ENCODE measurements at regions not wholly inside any gene's neighbourhood (a gene's known extent, or its start where the extent isn't known, plus 50 kb on each side); places are given as distances from the start of the nearest gene placed in this dataset.

- Histone ChIP-seq H3K4ac (ENCODE audit: low read depth, low read length) (no peak overlapping the region), H3K23ac (ENCODE audit: low read length) (no peak overlapping the region), H2BK12ac (ENCODE audit: low read length) (no peak overlapping the region), H4K8ac (ENCODE audit: low read depth, low read length) (no peak overlapping the region), H3K79me2 (ENCODE audit: control insufficient read depth, insufficient read depth, low read length, poor library complexity) (no peaks in the 10 kb centered on the region), H3K18ac (ENCODE audit: low read length) (no peak overlapping the region), H3K9me3 (ENCODE audit: insufficient read depth, low read depth, low read length) (no peaks in the 10 kb centered on the region), H3K4me1 (ENCODE audit: control insufficient read depth in 1 of 2, insufficient read depth in 2 of 2, low read length in 2 of 2) (no peaks in the 10 kb centered on the region), H2AK5ac (ENCODE audit: low read length) (no peak overlapping the region), H3K36me3 (ENCODE audit: control insufficient read depth in 1 of 2, insufficient read depth in 2 of 2, low read length in 2 of 2) (no peaks in the 10 kb centered on the region), H2AFZ (ENCODE audit: insufficient read depth, low read length, poor library complexity) (no peak overlapping the region), H2BK5ac (ENCODE audit: low read depth, low read length, poor library complexity) (no peak overlapping the region), H3K4me2 (ENCODE audit: low read length) (no peak overlapping the region), H3K4me3 (ENCODE audit: low read depth, low read length) (no peak overlapping the region), H3K27me3 (ENCODE audit: insufficient read depth, low read length) (no peaks in the 10 kb centered on the region), H4K91ac (ENCODE audit: low read depth, low read length) (no peak overlapping the region), H3K27ac (ENCODE audit: low read depth, low read length) (no peak overlapping the region), H3K79me1 (ENCODE audit: low read length) (no peaks in the 10 kb centered on the region), H2BK120ac (ENCODE audit: insufficient read depth, low read length, poor library complexity) (no peak overlapping the region), H3K9ac (ENCODE audit: low read length) (no peak overlapping the region), H3K14ac (ENCODE audit: low read length) (no peak overlapping the region), H4K12ac (ENCODE audit: low read depth, low read length) (no peak overlapping the region)
- DNase-seq = no peak
- whole genome bisulfite sequencing (ENCODE audit: extremely low coverage, insufficient coverage, insufficient read length) = no CpG with 5 or more reads among the region's 2 CpGs
Observed at GRCh38 chr10:47109906-47110305, 190.1 kb upstream of the GDF10 start.

- no peak for DNase-seq
- Histone ChIP-seq H3K14ac (ENCODE audit: low read length) (no peak overlapping the region), H3K23ac (ENCODE audit: low read length) (no peak overlapping the region), H3K36me3 (ENCODE audit: control insufficient read depth in 1 of 2, insufficient read depth in 2 of 2, low read length in 2 of 2) (no peaks in the 10 kb centered on the region), H4K12ac (ENCODE audit: low read depth, low read length) (no peak overlapping the region), H2BK5ac (ENCODE audit: low read depth, low read length, poor library complexity) (no peak overlapping the region), H3K9me3 (ENCODE audit: insufficient read depth, low read depth, low read length) (no peaks in the 10 kb centered on the region), H2BK120ac (ENCODE audit: insufficient read depth, low read length, poor library complexity) (no peak overlapping the region), H3K27ac (ENCODE audit: low read depth, low read length) (no peak overlapping the region), H4K91ac (ENCODE audit: low read depth, low read length) (no peak overlapping the region), H3K79me2 (ENCODE audit: control insufficient read depth, insufficient read depth, low read length, poor library complexity) (no peaks in the 10 kb centered on the region), H3K4me1 (ENCODE audit: control insufficient read depth in 1 of 2, insufficient read depth in 2 of 2, low read length in 2 of 2) (no peaks in the 10 kb centered on the region), H2BK12ac (ENCODE audit: low read length) (no peak overlapping the region), H3K4ac (ENCODE audit: low read depth, low read length) (no peak overlapping the region), H2AFZ (ENCODE audit: insufficient read depth, low read length, poor library complexity) (no peak overlapping the region), H3K79me1 (ENCODE audit: low read length) (no peaks in the 10 kb centered on the region), H3K4me2 (ENCODE audit: low read length) (no peak overlapping the region), H3K4me3 (ENCODE audit: low read depth, low read length) (no peak overlapping the region), H4K8ac (ENCODE audit: low read depth, low read length) (no peak overlapping the region), H3K9ac (ENCODE audit: low read length) (no peak overlapping the region), H2AK5ac (ENCODE audit: low read length) (no peak overlapping the region), H3K27me3 (ENCODE audit: insufficient read depth, low read length) (no peaks in the 10 kb centered on the region), H3K18ac (ENCODE audit: low read length) (no peak overlapping the region)
- no CpG with 5 or more reads among the region's 5 CpGs for WGBS (ENCODE audit: extremely low coverage, insufficient coverage, insufficient read length)
Observed at GRCh38 chr10:47111329-47111862, 188.6 kb upstream of the GDF10 start.

- Histone ChIP-seq H3K36me3 (ENCODE audit: control insufficient read depth in 1 of 2, insufficient read depth in 2 of 2, low read length in 2 of 2) (no peaks in the 10 kb centered on the region), H3K4me1 (ENCODE audit: control insufficient read depth in 1 of 2, insufficient read depth in 2 of 2, low read length in 2 of 2) (no peaks in the 10 kb centered on the region), H3K27ac (ENCODE audit: low read depth, low read length) (no peak overlapping the region), H3K79me1 (ENCODE audit: low read length) (no peaks in the 10 kb centered on the region), H4K12ac (ENCODE audit: low read depth, low read length) (no peak overlapping the region), H3K27me3 (ENCODE audit: insufficient read depth, low read length) (no peaks in the 10 kb centered on the region), H3K79me2 (ENCODE audit: control insufficient read depth, insufficient read depth, low read length, poor library complexity) (no peaks in the 10 kb centered on the region), H3K23ac (ENCODE audit: low read length) (no peak overlapping the region), H2AFZ (ENCODE audit: insufficient read depth, low read length, poor library complexity) (no peak overlapping the region), H3K4me3 (ENCODE audit: low read depth, low read length) (no peak overlapping the region), H4K91ac (ENCODE audit: low read depth, low read length) (no peak overlapping the region), H3K9me3 (ENCODE audit: insufficient read depth, low read depth, low read length) (no peaks in the 10 kb centered on the region), H3K4me2 (ENCODE audit: low read length) (no peak overlapping the region), H2BK5ac (ENCODE audit: low read depth, low read length, poor library complexity) (no peak overlapping the region), H3K9ac (ENCODE audit: low read length) (no peak overlapping the region), H2AK5ac (ENCODE audit: low read length) (no peak overlapping the region), H4K8ac (ENCODE audit: low read depth, low read length) (no peak overlapping the region), H2BK120ac (ENCODE audit: insufficient read depth, low read length, poor library complexity) (no peak overlapping the region), H2BK12ac (ENCODE audit: low read length) (no peak overlapping the region), H3K4ac (ENCODE audit: low read depth, low read length) (no peak overlapping the region), H3K18ac (ENCODE audit: low read length) (no peak overlapping the region), H3K14ac (ENCODE audit: low read length) (no peak overlapping the region)
- no CpG with 5 or more reads among the region's 4 CpGs for WGBS (ENCODE audit: extremely low coverage, insufficient coverage, insufficient read length)
- DNase-seq = no peak
Observed at GRCh38 chr10:47112612-47113011, 187.4 kb upstream of the GDF10 start.

GRCh38 chr10:47113907-47114500, 186.0 kb upstream of the GDF10 start:
- H3K27me3 ChIP-seq (ENCODE audit: insufficient read depth, low read length) = no peaks in the 10 kb centered on the region
- no peak overlapping the region for H3K23ac ChIP-seq (ENCODE audit: low read length)
- H3K4me3 ChIP-seq (ENCODE audit: low read depth, low read length) = no peak overlapping the region
- no peak overlapping the region for H3K4me2 ChIP-seq (ENCODE audit: low read length)
- no peak overlapping the region for H4K12ac ChIP-seq (ENCODE audit: low read depth, low read length)
- no peaks in the 10 kb centered on the region for H3K79me1 ChIP-seq (ENCODE audit: low read length)
- H3K27ac ChIP-seq (ENCODE audit: low read depth, low read length) = no peak overlapping the region
- H2AK5ac ChIP-seq (ENCODE audit: low read length) = no peak overlapping the region
- H4K8ac ChIP-seq (ENCODE audit: low read depth, low read length) = no peak overlapping the region
- H2AFZ ChIP-seq (ENCODE audit: insufficient read depth, low read length, poor library complexity) = no peak overlapping the region
- no peaks in the 10 kb centered on the region for H3K79me2 ChIP-seq (ENCODE audit: control insufficient read depth, insufficient read depth, low read length, poor library complexity)
- H3K14ac ChIP-seq (ENCODE audit: low read length) = no peak overlapping the region
- no peaks in the 10 kb centered on the region for H3K36me3 ChIP-seq (ENCODE audit: control insufficient read depth in 1 of 2, insufficient read depth in 2 of 2, low read length in 2 of 2)
- H2BK5ac ChIP-seq (ENCODE audit: low read depth, low read length, poor library complexity) = no peak overlapping the region
- H3K4ac ChIP-seq (ENCODE audit: low read depth, low read length) = no peak overlapping the region
- no peaks in the 10 kb centered on the region for H3K4me1 ChIP-seq (ENCODE audit: control insufficient read depth in 1 of 2, insufficient read depth in 2 of 2, low read length in 2 of 2)
- H3K9ac ChIP-seq (ENCODE audit: low read length) = no peak overlapping the region
- no peak for DNase-seq
- H3K18ac ChIP-seq (ENCODE audit: low read length) = no peak overlapping the region
- H4K91ac ChIP-seq (ENCODE audit: low read depth, low read length) = no peak overlapping the region
- no peak overlapping the region for H2BK120ac ChIP-seq (ENCODE audit: insufficient read depth, low read length, poor library complexity)
- H2BK12ac ChIP-seq (ENCODE audit: low read length) = no peak overlapping the region
- no peaks in the 10 kb centered on the region for H3K9me3 ChIP-seq (ENCODE audit: insufficient read depth, low read depth, low read length)
- WGBS (ENCODE audit: extremely low coverage, insufficient coverage, insufficient read length) = no CpG with 5 or more reads among the region's 4 CpGs
